Testis (tissue), 2 donors: ENCODE measurements at regions not wholly inside any gene's neighbourhood (a gene's known extent, or its start where the extent isn't known, plus 50 kb on each side); places are given as distances from the start of the nearest gene placed in this dataset.

Experiments
- DNase-seq: peaks from one replicate; pipeline ENCODE4 v3.0.0-alpha.2; 2019
- H3K27ac ChIP-seq, 2 donors: fragments of 200-600 bp; sonication (generic); one replicate each; pipeline ENCODE4 v1.5.1; 2019
- H3K27me3 ChIP-seq: fragments of 200-600 bp; sonication (generic); one replicate; pipeline ENCODE4 v1.5.1; 2019
- H3K36me3 ChIP-seq: fragments of 200-600 bp; sonication (generic); one replicate; pipeline ENCODE4 v1.5.1; 2017; ENCODE audit warnings: low read depth; ENCODE audit errors: missing control alignments
- H3K4me1 ChIP-seq: fragments of 200-600 bp; sonication (generic); one replicate; pipeline ENCODE4 v1.5.1; 2019
- H3K4me3 ChIP-seq, 2 donors: fragments of 200-600 bp; sonication (generic); one replicate each; pipeline ENCODE4 v1.5.1; 2017 to 2019
- H3K9me3 ChIP-seq: fragments of 200-600 bp; sonication (generic); one replicate; pipeline ENCODE4 v1.5.1; 2017
- CTCF ChIP-seq, 3 experiments: fragments of 450-650 bp in 2 of 3; fragments of 200-600 bp in 1 of 3; sonication (generic) in 1 of 3; IDR thresholded peaks; one replicate each; pipeline ENCODE4 v1.5.1; 2016 to 2019; ENCODE audit warnings: antibody characterized with exemption in 3 of 3, mild to moderate bottlenecking in 2 of 3, moderate library complexity in 1 of 3
- POLR2A ChIP-seq: fragments of 450-650 bp; IDR thresholded peaks from one replicate; pipeline ENCODE4 v1.6.1; 2017; ENCODE audit warnings: antibody characterized with exemption, mild to moderate bottlenecking, moderate library complexity
- WGBS, 2 donors: methylation state at CpG; one replicate each; pipeline ENCODE4 v1.1.5; 2018; 5-methylcytosine and 5-hydroxymethylcytosine counted together
- intact Hi-C: fragments of 100-400 bp; cut with DNase I; formaldehyde crosslinking; loops from one replicate; pipeline ENCODE4 v1.15.1; 2023; ENCODE audit warnings: low total_unique reads

GRCh38 chr4:111483375-111484169, 661.7 kb upstream of the FAM241A start:
- H3K36me3 ChIP-seq: no peaks in the 10 kb centered on the region
- H3K27me3 ChIP-seq: no peaks in the 10 kb centered on the region
- TF ChIP-seq POLR2A (no peak), CTCF (IDR thresholded peaks at IDR 0.05) (no peak)
- H3K27ac ChIP-seq: no peak overlapping the region
- WGBS, 2 donors: 84 to 92% methylated on average over 6 to 8 of the region's 8 CpGs
- intact Hi-C loops: no loop called here
- no peak overlapping the region for H3K4me3 ChIP-seq
- no peaks in the 10 kb centered on the region for H3K4me1 ChIP-seq
- no peak for DNase-seq
- H3K9me3 ChIP-seq: no peaks in the 10 kb centered on the region

GRCh38 chr4:111492496-111492895, 652.8 kb upstream of the FAM241A start:
- no peak overlapping the region for H3K27ac ChIP-seq
- H3K4me3 ChIP-seq: no peak overlapping the region
- no peaks in the 10 kb centered on the region for H3K4me1 ChIP-seq
- 31 to 39% methylated on average over 1 of the region's 1 CpG for WGBS, 2 donors
- DNase-seq: no peak
- H3K9me3 ChIP-seq: no peaks in the 10 kb centered on the region
- intact Hi-C loops: no loop called here
- H3K27me3 ChIP-seq: no peaks in the 10 kb centered on the region
- no peak for TF ChIP-seq CTCF (IDR thresholded peaks at IDR 0.05)
- no peak for TF ChIP-seq POLR2A
- no peaks in the 10 kb centered on the region for H3K36me3 ChIP-seq

GRCh38 chr4:111494471-111494870, 650.8 kb upstream of the FAM241A start:
- no peak for DNase-seq
- intact Hi-C loops: no loop called here
- no peak for TF ChIP-seq POLR2A
- no peak for TF ChIP-seq CTCF (IDR thresholded peaks at IDR 0.05)
- WGBS, 2 donors: 83 to 87% methylated on average over 2 of the region's 2 CpGs
- Histone ChIP-seq H3K9me3 (no peaks in the 10 kb centered on the region), H3K27me3 (no peaks in the 10 kb centered on the region), H3K27ac (no peak overlapping the region), H3K4me3 (no peak overlapping the region), H3K4me1 (no peaks in the 10 kb centered on the region), H3K36me3 (no peaks in the 10 kb centered on the region)

- Histone ChIP-seq H3K4me1 (no peaks in the 10 kb centered on the region), H3K27ac (no peak overlapping the region), H3K4me3 (no peak overlapping the region), H3K9me3 (no peaks in the 10 kb centered on the region), H3K27me3 (no peaks in the 10 kb centered on the region), H3K36me3 (no peaks in the 10 kb centered on the region)
- no peak for DNase-seq
- TF ChIP-seq CTCF (IDR thresholded peaks at IDR 0.05) (no peak), POLR2A (no peak)
- intact Hi-C loops: no loop called here
- WGBS, 2 donors: 43 to 44% methylated on average over 1 of the region's 1 CpG
Measured at GRCh38 chr4:111494971-111495370, 650.3 kb upstream of the FAM241A start.

- TF ChIP-seq CTCF (IDR thresholded peaks at IDR 0.05): no peak
- TF ChIP-seq POLR2A: no peak
- intact Hi-C loops: no loop called here
- H3K9me3 ChIP-seq: no peaks in the 10 kb centered on the region
- no peak overlapping the region for H3K4me3 ChIP-seq
- no peak for DNase-seq
- H3K27me3 ChIP-seq: no peaks in the 10 kb centered on the region
- no peaks in the 10 kb centered on the region for H3K4me1 ChIP-seq
- WGBS, 2 donors: 65 to 66% methylated on average over 3 of the region's 3 CpGs
- H3K36me3 ChIP-seq: no peaks in the 10 kb centered on the region
- no peak overlapping the region for H3K27ac ChIP-seq
Measured at GRCh38 chr4:111499291-111499690, 646.0 kb upstream of the FAM241A start.
